ENCODE measurements at regions not wholly inside any gene's neighbourhood (a gene's known extent, or its start where the extent isn't known, plus 50 kb on each side); places are given as distances from the start of the nearest gene placed in this dataset.

DNA sequence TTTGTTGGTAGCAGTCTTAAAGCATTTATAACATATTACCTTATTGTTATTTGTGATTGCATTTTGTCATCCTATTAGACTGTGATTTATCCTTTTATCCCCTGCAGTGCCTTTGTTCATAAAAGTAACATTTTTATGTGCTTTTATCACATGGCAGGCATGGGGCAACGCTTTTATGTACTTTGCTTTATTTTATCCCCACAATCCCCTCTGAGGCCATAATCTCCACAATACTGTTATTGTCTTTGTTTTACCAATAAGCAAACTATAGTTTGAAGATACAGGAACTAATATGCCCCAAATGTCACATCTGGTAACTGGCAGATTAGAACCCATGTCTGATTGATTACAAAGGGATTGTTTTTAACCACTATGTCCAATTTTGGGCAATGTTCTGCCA is 613.5 kb downstream of the REEP3 start:
- no peak for TF ChIP-seq EZH2 (IDR thresholded peaks at IDR 0.05; ENCODE audit: borderline replicate concordance, low read depth, low read length, poor library complexity, severe bottlenecking)
- TF ChIP-seq, protein P1, sequence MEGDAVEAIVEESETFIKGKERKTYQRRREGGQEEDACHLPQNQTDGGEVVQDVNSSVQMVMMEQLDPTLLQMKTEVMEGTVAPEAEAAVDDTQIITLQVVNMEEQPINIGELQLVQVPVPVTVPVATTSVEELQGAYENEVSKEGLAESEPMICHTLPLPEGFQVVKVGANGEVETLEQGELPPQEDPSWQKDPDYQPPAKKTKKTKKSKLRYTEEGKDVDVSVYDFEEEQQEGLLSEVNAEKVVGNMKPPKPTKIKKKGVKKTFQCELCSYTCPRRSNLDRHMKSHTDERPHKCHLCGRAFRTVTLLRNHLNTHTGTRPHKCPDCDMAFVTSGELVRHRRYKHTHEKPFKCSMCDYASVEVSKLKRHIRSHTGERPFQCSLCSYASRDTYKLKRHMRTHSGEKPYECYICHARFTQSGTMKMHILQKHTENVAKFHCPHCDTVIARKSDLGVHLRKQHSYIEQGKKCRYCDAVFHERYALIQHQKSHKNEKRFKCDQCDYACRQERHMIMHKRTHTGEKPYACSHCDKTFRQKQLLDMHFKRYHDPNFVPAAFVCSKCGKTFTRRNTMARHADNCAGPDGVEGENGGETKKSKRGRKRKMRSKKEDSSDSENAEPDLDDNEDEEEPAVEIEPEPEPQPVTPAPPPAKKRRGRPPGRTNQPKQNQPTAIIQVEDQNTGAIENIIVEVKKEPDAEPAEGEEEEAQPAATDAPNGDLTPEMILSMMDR (conservative IDR thresholded peaks at IDR 0.05; ENCODE audit: low read depth, low read length), result no peak
- H3K4me1 ChIP-seq (ENCODE audit: insufficient read depth, low read length, poor library complexity, severe bottlenecking), result no peaks in the 10 kb centered on the region
- POLR2A ChIA-PET (ENCODE audit: low non-redundant PET), result interaction anchor here (0.7 kb wide), 1 partner anchor 264 kb away, joined by 3 read pairs; no protein-coding TSS in a partner anchor
- H3K9me3 ChIP-seq (ENCODE audit: low read depth, low read length, poor library complexity, severe bottlenecking), result no peaks in the 10 kb centered on the region
- intact Hi-C loops (cut with micrococcal nuclease; ENCODE audit: unreplicated experiment), result no loop called here
- no peak for DNase-seq (ENCODE audit: low spot score)
- H3K27me3 ChIP-seq (replicated peaks; ENCODE audit: insufficient read depth, low read depth, low read length, poor library complexity), result peaks cover 13% of the 10 kb centered on the region
- CTCF ChIA-PET, result no interaction called here
- no TSS peak for BruUV-seq (replicated peaks)
- no peaks in the 10 kb centered on the region for H3K36me3 ChIP-seq (ENCODE audit: insufficient read depth, low read length, poor library complexity, severe bottlenecking)
- H3K4me3 ChIP-seq (ENCODE audit: low read depth, low read length, poor library complexity, severe bottlenecking), result no peak overlapping the region
- H3K27ac ChIP-seq (ENCODE audit: low read depth, low read length, poor library complexity, severe bottlenecking), result no peak overlapping the region

DNA sequence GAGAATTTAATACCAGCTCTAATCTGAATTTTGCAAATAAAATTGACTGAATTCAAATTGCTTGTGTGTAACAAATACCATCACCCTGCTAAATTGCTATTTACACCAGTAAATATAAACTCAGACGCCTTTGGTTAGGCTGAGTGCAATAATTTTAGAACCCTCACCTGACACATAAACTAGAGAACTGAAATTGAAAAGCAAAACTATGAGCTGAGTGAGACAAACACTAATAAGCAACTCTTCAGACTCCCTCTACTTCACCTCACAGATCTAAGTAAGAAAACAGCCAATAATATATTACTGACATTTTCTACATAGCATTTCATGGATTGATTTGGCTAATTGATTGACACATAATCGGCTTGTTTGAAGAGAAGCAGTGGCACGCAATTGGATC is 621.2 kb downstream of the REEP3 start:
- Histone ChIP-seq H3K27ac (ENCODE audit: low read depth, low read length, poor library complexity, severe bottlenecking) (no peak overlapping the region), H3K27me3 (replicated peaks; ENCODE audit: insufficient read depth, low read depth, low read length, poor library complexity) (peaks cover 2% of the 10 kb centered on the region), H3K4me1 (ENCODE audit: insufficient read depth, low read length, poor library complexity, severe bottlenecking) (no peaks in the 10 kb centered on the region), H3K9me3 (ENCODE audit: low read depth, low read length, poor library complexity, severe bottlenecking) (no peaks in the 10 kb centered on the region), H3K36me3 (ENCODE audit: insufficient read depth, low read length, poor library complexity, severe bottlenecking) (no peaks in the 10 kb centered on the region), H3K4me3 (ENCODE audit: low read depth, low read length, poor library complexity, severe bottlenecking) (no peak overlapping the region)
- intact Hi-C loops (cut with micrococcal nuclease; ENCODE audit: unreplicated experiment), result no loop called here
- no peak for DNase-seq (ENCODE audit: low spot score)
- TF ChIP-seq, protein P1 (conservative IDR thresholded peaks at IDR 0.05; ENCODE audit: low read depth, low read length), result no peak
- no peak for TF ChIP-seq EZH2 (IDR thresholded peaks at IDR 0.05; ENCODE audit: borderline replicate concordance, low read depth, low read length, poor library complexity, severe bottlenecking)
- CTCF ChIA-PET, result no interaction called here
- BruUV-seq (replicated peaks), result no TSS peak
- POLR2A ChIA-PET (ENCODE audit: low non-redundant PET), result interaction anchor here (0.6 kb wide), 1 partner anchor 441 kb away, joined by 3 read pairs; no protein-coding TSS in a partner anchor

DNA sequence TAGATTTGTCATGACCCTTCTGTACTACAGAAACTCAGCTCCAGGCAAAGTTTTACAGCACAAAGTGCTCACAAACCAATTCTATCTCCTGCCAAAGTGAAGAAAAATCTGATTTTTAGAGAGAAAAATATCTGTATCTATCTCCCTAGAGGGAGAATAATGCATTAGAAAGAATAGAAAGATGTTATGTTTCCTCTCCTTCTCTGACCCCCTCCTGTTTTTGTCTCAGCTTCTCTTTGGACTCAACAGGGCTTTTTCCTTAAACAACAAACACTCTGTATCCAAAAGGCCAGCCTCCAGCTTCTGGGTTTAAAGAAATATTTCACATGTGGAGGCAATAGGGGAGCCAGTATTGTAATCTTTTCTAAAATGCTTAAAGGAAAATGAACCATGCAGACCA is 627.4 kb downstream of the REEP3 start:
- POLR2A ChIA-PET (ENCODE audit: low non-redundant PET), result no interaction called here
- H3K27me3 ChIP-seq (replicated peaks; ENCODE audit: insufficient read depth, low read depth, low read length, poor library complexity), result no peaks in the 10 kb centered on the region
- intact Hi-C loops (cut with micrococcal nuclease; ENCODE audit: unreplicated experiment), result no loop called here
- TF ChIP-seq, protein P1 (conservative IDR thresholded peaks at IDR 0.05; ENCODE audit: low read depth, low read length), result no peak
- TF ChIP-seq EZH2 (IDR thresholded peaks at IDR 0.05; ENCODE audit: borderline replicate concordance, low read depth, low read length, poor library complexity, severe bottlenecking), result no peak
- H3K4me1 ChIP-seq (ENCODE audit: insufficient read depth, low read length, poor library complexity, severe bottlenecking), result no peaks in the 10 kb centered on the region
- CTCF ChIA-PET, result no interaction called here
- peak; percentile 60 for DNase-seq (ENCODE audit: low spot score)
- no peaks in the 10 kb centered on the region for H3K36me3 ChIP-seq (ENCODE audit: insufficient read depth, low read length, poor library complexity, severe bottlenecking)
- no peak overlapping the region for H3K27ac ChIP-seq (ENCODE audit: low read depth, low read length, poor library complexity, severe bottlenecking)
- no peaks in the 10 kb centered on the region for H3K9me3 ChIP-seq (ENCODE audit: low read depth, low read length, poor library complexity, severe bottlenecking)
- no peak overlapping the region for H3K4me3 ChIP-seq (ENCODE audit: low read depth, low read length, poor library complexity, severe bottlenecking)
- BruUV-seq (replicated peaks), result no TSS peak

All from A673 (cell line).